HG03442 (cell line): ENCODE measurements at regions not wholly inside any gene's neighbourhood (a gene's known extent, or its start where the extent isn't known, plus 50 kb on each side); places are given as distances from the start of the nearest gene placed in this dataset.

Source experiments
- ATAC-seq: cut with Tn5 transposase; IDR thresholded peaks from one replicate; pipeline ENCODE4 v1.9.1; 2021; ENCODE audit warnings: mild to moderate bottlenecking, moderate library complexity; ENCODE audit not compliant: unreplicated experiment

DNA sequence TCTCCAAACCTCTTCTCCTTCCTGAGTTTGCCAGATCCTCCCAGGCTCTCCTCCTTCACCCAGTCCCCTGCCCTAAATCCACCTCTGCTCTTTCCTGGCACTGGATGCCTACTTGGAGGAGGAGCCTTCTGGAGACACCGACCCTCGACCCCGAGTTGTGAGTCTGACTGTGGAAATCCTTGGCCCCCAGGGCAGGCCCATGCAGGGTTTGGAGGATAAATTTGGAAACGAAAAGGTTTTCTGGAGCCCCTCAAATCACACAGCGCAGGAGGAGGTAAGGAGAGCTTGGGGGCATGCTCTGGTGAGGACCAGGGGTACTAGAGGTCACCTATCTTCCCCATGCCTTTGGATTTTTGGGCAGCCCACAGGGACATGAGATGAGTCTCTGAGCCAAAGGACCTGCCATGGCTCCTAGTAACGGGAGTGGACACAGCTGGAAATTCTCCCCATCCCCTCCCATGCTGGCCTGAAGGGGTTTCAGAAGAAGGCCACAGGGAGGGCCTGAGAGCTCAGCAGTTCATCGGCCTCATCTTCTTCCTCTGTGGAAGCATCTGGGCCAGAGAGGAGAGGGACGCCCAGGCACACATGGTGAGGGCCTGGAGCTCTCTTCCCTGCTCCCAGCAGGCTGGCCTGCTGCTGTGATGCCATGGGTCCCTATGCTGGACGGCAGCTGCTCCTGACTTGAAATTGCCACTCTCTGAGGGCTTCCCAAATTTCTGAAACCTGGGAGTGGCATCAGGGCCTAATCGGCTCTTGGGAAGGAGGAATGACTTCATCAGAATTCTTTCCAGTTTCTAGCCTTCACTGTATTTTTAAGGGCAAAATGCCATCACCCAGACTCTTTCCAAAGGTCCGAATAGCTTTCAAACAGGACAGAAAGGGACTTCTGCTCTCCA is 68.6 kb upstream of the ITGA11 start:
- ATAC-seq: no peak

DNA sequence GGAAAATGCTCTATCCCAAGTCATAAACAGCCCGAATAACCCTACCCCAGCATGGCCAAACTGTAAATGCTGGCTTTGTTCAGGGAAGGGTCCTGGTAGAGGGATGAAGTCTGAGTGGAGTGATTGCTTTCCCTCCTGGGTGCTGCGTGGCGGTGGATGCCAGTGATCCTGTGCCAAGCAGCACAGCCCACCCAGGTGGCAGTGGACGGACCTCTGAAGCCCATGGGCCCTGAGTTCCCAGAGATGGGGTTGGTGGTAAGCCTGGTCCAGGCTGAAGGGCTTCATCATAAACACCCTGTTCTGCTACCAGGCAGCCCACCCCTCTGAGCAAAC is 69.3 kb upstream of the ITGA11 start:
- no peak for ATAC-seq

DNA sequence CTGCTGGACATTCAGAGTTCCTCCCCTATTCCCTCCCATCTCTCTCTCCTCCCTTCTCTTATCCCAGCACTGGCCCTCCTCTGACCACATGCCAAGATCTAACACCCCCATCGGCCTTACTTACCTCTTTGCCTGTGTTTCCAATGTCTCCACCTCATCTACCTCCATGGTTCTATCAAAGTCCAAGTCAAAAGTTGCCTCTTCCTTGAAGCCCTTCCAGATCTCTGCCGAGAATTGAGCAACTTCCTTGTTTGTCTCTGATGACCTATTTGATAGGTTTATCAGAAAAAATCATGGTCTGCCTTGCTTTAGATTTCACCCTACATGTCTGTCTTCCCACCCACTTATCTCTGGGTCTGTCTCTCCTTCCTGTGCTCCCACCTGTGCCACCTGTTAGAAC is 69.7 kb upstream of the ITGA11 start:
- ATAC-seq: no peak

DNA sequence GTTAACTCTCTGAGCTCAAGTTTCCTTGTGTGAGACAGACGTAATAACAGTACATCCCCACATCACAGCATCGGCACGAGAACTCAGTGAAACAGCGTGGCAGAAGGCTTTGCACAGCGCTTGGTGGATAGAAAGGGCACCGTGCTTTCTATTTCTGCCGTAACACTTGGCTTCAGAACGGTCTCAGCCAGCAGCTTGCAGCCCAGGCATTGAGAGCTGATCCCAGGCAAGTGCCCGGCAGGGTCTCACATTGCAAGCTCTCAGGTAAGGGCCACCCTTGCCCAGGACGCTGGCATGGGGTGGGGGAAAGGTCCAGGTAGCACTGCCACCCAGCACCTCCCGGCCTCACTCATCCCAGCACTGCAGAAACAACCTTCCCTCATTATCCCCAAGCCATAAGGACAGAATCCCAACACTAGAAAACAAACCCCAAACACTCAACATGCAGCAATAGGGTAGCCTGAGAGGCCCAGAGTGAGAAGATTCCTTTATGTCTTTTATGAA is 70.5 kb upstream of the ITGA11 start:
- no peak for ATAC-seq

DNA sequence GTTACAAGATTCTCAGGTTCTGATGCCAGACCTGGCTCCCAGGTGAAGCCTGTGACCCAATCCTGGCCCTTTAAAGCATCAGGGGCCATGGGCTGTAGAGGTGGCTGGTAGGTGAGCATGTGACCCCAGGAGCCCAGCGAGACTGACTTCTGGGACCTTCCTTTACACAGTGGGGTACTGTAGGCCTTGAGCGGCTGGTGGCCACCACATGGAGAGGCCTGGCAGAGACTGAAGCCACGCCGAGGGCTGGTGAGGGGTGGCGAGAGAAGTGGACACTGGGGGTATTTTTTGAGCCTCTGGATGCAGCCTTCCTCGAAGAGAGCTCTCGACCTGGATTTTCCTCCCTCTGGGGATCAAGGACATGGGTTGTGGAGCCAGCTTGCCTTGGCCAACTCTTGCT is 71.2 kb upstream of the ITGA11 start:
- no peak for ATAC-seq

DNA sequence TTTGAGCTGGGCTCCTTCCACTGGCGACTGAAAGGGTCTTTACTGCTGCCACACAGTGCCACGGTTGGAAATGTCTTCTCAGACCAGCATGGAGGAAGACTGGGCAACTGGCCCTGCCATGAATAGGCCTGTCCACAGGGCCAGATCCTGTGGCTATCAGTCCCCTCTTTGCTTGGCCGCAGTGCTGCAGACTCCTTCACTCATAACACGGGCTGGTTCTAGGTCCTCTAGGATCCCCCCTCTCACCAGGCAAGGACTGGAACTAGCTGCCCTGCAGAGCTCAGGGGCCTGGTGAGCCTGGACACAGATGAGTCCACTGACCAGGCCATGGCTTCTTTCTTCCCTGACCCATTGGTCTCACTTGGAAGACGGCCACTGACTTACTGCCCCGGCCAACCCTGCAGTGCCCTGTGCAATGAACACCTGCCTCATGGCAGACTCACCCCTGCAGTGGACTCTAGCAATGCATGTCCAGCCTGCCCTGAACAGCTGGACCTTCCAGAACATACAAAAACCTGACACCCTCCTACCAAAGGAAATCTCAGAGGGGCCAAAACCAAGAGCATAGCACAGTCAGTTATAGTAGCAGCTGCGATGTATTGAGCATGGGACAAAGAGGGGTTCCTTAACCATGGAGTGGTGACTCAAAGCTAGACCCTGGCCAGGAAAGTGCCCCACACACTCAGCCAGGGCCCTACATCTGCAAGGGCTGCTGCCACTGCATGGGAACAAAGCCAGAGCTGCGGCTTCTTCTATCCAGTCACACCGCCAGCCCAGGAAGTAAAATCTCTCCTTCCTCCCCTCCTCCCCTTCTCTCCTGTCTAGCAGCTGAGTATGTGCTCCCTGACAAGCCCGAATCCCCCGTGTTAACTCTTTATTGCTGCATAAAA is 72.1 kb upstream of the ITGA11 start:
- ATAC-seq: no peak

DNA sequence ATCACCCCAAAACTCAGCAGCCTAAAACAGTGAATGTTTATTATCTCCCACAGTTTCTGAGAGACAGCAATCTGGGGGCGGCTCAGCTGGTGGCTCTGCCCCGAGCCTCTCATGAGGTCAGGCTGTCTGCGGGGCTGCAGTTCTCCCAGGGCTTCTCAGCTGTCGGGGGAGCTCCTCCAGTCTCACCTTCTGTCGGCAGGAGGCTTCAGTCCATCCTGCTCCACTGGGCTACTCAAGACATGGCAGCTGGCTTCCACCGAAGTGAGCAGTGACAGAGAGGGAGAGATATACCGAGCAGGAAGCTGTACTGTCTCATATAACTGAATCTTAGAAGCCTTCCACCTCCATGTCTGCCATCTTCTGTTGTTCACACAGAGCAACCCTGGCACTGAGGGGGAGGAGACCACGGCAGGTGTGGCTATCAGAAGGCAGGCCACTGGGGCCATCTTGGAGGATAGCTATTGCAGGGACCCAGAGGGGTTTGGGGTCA is 72.8 kb upstream of the ITGA11 start:
- ATAC-seq: no peak

DNA sequence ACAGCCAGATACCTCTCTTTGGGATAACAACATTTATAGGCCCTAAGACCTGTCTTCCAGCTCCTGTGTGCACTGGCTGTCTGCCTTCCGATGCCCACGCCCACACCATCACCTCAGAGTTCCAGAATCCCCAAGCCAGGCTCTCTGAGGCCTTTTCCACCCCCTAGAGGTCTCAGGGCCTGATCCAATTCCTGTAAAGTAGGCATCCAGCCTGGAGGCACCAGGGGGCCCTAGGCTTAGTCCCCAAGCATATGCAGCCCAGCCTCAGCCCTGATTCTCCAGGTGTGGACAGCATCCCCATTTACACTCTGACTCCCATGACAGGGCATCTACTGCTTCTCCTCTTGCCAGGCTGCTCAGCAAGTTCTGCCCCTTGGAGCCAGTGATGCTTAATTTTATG is 72.7 kb upstream of the CORO2B start:
- no peak for ATAC-seq

DNA sequence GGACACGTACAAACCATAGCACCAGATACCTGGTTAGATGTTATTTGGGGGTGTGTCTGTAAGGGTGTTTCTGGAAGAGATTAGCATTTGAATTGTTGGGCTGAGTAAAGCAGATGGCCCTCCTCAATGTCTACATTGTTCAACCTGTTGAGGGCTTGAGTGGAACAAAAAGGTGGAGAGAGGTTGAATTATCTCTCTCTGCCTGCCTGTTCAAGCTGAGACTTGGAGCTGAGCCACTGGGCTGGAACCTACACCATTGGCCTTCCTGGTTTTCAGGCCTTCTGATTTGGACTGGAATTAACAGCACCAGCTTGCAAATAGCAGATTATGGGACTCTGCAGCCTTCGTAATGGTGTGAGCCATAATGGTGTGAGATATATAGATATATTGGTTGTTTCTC is 71.3 kb upstream of the CORO2B start:
- ATAC-seq: no peak

DNA sequence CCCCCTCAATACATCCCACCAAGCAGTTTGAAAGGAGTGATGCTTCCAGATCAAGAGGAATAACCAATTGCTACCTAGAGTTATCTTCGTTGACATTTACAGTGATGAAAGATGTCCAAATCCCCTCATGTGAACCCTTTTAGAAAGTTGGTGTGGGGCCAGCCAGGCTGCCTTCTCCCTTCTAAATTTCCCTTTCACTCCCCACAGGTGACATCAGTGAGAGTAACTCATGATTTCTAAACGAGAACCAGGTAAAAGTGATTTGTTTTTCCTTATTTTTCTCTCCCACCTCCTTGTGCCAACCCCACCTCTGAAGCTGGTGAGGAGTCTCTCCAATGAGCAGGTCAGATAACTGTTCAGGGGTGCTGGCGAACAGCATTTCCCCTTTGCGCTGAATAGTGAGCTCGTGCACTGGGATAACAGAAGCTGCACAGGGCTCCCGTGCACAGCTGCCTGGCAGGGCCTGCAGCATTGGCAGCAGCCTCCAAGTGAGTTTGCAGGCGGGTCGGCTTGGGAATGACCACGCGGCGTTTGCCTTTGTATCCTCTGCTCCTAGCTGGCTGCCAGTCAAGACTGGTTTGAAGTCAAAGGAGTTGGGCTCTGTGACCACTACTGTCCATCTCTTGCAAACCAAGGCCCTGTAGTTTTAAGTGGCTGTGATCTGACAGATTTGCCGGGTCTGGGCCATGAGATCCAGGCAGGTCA is 70.2 kb upstream of the CORO2B start:
- no peak for ATAC-seq

DNA sequence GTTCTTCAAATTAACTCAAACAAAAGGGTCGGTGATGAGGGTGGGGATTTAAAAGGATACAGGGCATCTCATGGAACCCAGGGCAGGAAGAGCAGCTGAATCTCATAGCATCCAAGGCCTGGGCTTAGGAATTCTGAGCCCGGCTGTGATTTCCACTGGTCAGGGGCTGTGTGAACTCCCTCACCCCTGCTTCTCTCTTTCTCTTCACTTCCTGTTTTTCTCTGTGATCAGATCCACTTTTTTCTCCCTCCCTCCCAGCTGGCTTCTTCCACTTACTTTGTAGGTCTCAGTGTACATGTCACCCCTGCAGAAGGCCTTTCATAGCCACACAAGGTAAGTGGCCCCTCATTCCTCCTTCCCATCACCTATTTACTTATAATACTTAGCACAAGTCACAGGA is 68.2 kb upstream of the CORO2B start:
- no peak for ATAC-seq

DNA sequence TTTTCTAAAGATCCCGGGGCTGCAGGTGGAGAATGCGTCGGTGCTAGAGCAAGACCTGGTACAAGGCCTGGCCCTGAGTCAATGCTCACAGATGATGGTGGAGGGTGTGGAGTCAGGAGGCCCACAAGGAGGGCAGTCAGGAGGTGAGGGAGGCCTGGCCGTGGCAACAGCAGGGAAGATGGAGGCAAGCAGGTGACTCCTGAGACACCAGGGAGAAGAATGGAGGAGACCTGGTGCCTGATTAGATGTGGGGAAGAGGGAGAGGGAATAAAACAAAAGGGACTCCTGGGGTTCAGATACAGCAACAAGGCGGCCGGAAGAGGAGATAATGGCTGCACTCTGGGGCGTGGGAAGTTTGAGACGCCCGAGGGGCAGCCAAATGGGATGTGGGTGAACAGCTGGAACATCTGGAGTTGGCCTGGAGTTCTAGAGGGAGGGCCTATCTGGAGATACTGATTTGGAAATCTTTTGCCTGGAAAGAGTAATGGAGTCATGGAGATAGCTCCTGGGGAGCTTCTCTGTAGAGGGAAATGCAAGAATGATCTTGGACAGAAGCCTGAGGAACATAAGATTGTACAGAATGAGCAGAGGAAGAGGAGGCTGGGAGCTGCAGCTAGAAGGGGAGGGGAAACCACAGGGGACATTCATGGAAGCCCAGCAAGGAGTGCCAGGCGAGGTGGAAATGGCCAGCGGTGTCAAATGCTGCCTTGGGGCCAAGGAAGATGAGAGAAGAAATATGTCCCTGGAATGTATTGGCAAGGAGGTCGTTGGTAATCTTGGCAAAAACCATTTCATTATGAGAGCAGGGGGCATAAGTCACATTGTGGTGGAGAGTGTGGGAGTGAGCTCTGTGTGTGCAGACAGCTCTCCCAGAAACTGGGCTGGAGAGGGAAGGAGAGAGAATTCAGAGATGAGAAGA is 67.5 kb upstream of the CORO2B start:
- no peak for ATAC-seq

DNA sequence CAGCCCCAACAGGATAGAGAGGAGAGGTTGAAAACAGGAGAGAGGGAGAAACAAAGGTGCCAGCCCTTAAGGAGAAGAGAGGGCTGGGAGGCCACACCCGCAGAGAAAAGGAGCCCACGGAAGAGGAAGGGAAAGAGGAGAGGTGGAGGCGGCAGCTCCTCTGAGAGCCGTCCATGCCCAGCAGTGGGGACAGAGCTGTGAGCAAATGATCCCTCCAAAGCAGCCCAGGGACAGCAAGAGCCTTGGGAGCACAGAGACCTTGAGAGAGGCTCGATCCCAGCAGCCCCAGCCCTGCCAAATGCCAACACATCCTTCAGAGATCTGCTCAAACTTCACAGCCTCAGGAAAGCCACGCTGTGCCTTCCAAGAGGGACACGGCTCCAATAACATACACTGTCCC is 66.7 kb upstream of the CORO2B start:
- no peak for ATAC-seq

DNA sequence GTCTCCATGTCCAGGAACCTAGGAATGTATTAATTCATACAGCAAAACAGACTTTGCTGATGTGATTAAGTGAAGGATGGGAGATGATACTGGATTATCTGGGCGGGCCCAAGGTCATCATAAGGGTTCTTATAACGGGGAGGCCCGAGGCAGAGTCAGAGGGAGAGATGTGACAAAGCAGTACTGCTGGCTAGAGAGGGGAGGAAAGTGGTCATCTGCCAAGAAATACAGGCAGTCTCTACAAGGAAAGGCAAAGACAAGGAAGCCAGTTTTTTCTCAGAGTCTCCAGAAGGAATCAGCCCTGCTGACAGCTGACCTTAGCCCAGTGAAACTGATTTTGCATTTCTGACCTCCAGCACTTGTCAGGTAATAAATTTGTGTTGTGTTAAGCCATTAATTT is 66.2 kb upstream of the CORO2B start:
- no peak for ATAC-seq

DNA sequence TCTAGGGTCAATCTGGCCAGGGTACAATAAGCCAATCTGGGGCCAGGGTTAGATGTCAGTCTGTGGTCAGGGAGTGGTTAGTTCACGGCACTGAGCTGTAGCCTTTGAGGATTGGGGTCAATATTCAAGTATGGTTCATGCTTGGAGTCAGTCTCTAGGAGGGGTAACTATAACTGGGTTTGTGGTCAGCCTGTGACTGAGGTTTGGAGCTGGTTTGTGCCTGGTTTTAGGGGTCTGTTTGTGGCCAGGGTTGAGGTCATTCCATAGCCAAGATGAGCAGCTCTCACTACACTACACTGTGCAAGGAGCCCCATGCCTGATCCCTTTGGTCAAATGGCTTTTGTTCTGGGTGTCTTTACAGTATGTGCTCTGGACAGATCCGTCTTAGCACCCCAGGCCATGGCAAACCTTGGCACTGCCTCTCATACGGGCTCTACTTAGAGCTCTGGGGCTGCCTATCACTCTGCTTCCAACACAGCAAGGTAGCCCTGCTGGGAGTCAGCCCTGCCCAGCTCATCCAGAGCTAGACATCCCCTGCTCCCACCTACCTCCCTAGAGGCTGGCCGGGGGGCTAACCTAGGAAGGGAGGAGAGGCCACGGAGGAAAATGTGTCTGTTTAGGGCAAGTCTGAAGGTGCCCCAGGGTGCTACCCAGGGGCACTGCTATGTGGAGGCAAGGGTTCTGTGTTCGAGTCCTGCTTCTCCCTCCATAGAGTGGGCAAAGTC is 63.3 kb upstream of the CORO2B start:
- no peak for ATAC-seq

DNA sequence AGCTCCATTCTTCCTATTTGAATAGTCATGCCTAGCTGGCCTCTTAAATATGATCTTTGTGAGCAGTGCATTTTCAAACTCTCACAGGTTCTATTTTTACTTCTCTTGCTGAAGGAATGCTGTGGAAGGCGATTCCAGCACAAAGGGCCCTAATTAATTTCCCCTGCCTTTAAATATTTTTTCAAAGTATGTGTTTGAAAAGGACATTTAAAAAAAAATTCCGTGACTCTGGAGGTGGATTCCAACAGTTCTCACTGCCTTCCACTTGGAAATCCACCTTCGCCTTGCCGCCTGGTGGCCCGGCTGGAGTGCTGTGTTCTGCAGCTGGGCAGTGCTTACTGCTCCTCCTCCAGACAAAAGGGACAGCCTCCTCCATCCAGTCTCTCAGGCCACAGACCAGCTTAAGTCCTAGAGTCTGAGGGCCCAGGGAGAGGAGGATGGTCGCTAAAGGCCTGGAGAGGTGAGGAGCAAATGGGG is 61.5 kb upstream of the CORO2B start:
- ATAC-seq: no peak

DNA sequence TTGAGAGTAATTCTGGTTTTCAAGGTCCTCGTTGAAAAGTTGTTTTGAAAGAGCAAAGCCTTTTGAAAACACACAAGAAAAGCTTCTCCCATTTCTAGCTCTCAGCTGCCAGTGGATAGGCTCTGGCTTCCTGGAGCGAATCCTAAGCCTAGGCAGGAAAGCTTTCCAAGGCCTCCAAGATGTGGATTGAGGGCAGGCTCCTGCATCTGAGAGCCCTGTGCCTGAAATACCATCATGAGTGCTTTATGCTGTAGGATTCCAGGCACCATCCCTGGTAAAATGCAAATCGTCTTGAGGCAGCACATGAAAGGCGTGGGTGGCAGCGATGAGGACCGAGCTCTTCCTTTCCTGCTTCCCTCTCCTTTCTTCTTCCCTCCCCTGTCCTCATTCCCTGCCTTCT is 60.7 kb upstream of the CORO2B start:
- no peak for ATAC-seq

DNA sequence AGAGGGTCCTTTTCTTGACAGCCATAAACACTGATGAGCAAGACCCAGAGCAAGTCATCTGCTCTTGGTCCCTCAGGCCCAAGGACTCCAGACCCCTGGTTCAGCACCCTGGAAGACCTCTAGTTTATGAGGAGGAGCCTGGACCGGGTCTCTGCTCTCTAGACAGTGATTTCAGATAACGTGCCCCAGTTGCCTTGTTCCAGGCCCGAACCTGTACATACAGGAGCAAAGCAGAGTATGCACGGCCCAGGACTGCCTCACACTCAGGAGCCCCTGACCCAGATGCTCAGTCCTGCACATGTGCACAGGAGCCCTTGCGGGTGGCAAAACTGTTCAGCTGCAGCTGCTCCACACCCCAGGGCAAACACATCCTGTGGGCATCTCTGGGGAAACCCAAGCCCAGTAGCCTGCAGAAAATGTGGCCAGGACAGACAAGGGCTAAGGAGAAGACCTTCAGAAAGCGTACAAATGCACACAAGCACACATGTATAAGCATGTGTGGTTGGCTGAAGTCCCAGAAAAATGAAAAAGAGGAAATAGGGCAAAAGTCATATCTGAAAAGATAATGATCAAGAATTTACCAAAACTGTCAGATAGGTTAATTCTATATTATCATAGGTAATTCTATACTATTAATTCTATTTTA is 59.9 kb upstream of the CORO2B start:
- no peak for ATAC-seq
